Stimulated activated CD4-positive, alpha-beta T cell treated with anti-CD3 and anti-CD28 coated beads, Interleukin-4, amount 100 ng/mL, for 4 hours (primary cell): ENCODE measurements at regions not wholly inside any gene's neighbourhood (a gene's known extent, or its start where the extent isn't known, plus 50 kb on each side); places are given as distances from the start of the nearest gene placed in this dataset.

ENCODE experiments used
- DNase-seq, 2 experiments: peaks; one replicate each; pipeline ENCODE4 v3.0.0-alpha.2; 2020

DNA sequence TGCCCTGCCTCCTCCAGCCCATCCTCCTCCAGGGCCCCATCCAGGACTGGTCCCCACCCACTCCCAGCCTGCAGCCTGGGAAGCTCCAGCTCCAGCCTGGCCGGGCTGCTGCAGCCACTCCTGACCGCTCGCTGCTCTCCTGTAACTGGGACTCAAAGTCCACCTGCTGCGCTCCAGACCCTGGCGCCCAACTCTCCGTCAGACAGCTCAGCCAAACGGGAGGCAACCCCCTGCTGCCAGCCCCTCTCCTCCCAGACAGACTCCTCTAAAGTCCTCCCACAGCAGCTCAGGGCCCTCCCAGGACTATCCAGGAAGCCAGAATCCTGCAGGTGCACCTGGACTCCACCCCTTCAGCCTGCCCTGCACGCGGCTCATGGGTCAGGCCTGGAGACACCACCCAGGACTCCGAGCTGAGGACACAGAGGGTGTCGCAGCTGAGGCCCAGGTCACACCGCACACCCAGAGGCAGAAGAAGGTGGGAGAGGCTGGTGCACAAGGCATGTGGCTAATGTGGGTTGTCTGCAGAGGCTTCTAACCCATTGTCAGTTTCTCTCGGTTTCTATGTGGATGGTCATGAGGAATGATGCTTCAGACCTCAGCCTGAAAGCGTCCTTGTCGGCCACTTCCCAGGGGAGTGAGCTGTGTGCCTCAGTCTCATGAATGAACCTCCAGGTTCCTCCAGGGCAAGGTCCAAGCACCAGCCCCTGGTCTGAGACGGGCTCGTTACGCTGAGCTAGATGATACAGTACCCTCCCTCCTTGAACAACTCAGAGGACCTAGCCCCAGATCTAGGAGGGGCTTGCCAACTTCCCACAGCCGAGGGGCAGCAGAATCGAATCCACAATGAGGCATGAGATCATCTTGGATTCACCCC, 1514.8 kb downstream of the TBC1D22A start:
- no peak for DNase-seq

- no peak for DNase-seq
Measured at GRCh38 chr22:48275412-48275811, 1513.0 kb downstream of the TBC1D22A start.

- DNase-seq, result no peak
Measured at GRCh38 chr22:48270731-48271130, 1508.3 kb downstream of the TBC1D22A start.

- DNase-seq, result no peak
Measured at GRCh38 chr22:48268771-48269552, 1506.5 kb downstream of the TBC1D22A start.

- no peak for DNase-seq
Measured at GRCh38 chr22:48268293-48268692, 1505.8 kb downstream of the TBC1D22A start.

GRCh38 chr22:48267681-48268080, 1505.2 kb downstream of the TBC1D22A start:
- no peak for DNase-seq

- no peak for DNase-seq
Measured at GRCh38 chr22:48265000-48265625, 1502.7 kb downstream of the TBC1D22A start.

- DNase-seq, result no peak
Measured at GRCh38 chr22:48264586-48264985, 1502.1 kb downstream of the TBC1D22A start.

GRCh38 chr22:48263791-48264351, 1501.4 kb downstream of the TBC1D22A start:
- no peak for DNase-seq

- no peak for DNase-seq
Measured at GRCh38 chr22:48263431-48263765, 1500.9 kb downstream of the TBC1D22A start.

- DNase-seq, result no peak
Measured at GRCh38 chr22:48262596-48263430, 1500.4 kb downstream of the TBC1D22A start.

DNA sequence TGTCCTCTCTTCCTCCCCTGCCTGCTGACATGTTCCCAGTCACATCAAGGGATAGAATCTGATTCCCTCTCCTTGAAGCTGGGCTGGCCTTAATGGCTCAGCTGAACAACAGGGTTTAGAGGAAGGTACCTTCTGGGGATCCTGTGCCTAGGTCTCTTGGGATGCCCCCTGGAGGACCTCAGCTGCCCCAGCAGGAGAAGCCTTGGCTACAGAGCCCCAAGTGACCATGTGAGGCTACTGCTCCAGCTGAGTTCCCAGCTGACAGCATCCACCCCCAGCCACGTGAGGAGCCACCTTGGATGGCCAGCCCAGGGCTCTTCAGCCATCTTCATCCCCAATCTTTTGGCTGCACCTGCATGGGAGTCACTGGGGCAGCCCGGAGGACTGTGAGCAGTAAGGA, 1499.3 kb downstream of the TBC1D22A start:
- DNase-seq, result no peak

DNA sequence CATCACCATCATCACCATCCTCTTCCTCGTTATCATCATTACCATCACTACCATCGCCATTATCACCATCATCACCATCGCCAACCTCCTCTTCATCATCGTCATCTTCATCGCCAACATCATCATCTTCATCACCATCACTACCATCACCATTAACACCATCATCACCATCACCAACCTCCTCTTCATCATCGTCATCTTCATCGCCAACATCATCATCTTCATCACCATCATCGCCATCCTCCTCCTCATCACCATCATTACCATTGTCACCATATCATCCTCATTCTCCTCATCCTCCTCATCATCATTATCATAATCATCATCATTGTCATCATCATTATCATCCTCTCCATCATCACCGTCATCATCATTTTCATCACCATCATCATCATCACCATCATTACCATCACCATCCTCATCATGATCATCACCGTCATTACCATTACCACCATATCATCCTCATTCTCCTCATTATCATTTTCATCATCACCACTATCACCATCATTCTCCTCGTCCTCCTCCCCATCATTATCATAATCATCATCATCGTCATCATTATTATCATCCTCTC, 1498.7 kb downstream of the TBC1D22A start:
- DNase-seq, result no peak

- no peak for DNase-seq
Measured at GRCh38 chr22:48259991-48260670, 1497.7 kb downstream of the TBC1D22A start.

DNA sequence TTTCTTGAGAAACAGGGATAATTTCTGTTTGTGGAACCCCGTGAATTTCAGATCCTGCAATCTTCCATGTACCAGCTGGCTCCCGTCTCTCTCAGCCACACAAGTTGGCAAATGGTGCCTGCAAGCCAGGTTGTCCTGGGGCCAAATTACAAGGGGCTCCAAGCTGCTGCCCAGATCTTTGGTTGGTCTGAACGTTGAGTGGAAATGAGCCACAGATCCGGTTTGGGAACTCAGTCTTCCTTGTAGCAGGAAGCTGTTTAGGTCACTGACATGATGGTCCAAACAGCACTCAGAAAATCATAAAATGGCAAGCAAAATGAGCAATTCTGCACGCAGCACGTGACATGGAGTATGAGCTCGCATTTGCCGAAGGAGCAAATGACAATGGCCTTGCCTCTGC, 1496.4 kb downstream of the TBC1D22A start:
- no peak for DNase-seq

- no peak for DNase-seq
Measured at GRCh38 chr22:48258064-48258701, 1495.7 kb downstream of the TBC1D22A start.

- no peak for DNase-seq
Measured at GRCh38 chr22:48257685-48258055, 1495.2 kb downstream of the TBC1D22A start.

- no peak for DNase-seq
Measured at GRCh38 chr22:48256776-48257684, 1494.6 kb downstream of the TBC1D22A start.

- no peak for DNase-seq
Measured at GRCh38 chr22:48256041-48256739, 1493.7 kb downstream of the TBC1D22A start.
